HG03196 (cell line): ENCODE measurements at regions not wholly inside any gene's neighbourhood (a gene's known extent, or its start where the extent isn't known, plus 50 kb on each side); places are given as distances from the start of the nearest gene placed in this dataset.

Source experiments
- ATAC-seq: cut with Tn5 transposase; IDR thresholded peaks from one replicate; pipeline ENCODE4 v1.9.1; 2021; ENCODE audit not compliant: unreplicated experiment

GRCh38 chr2:21916934-21917522 is 793.3 kb downstream of the TDRD15 start:
- no peak for ATAC-seq

GRCh38 chr2:21920721-21921120 is 797.0 kb downstream of the TDRD15 start:
- ATAC-seq: no peak

- ATAC-seq: peak; percentile 65
These were observed 801.0 kb downstream of the TDRD15 start for GRCh38 chr2:21924640-21925285.

GRCh38 chr2:21928292-21928691 is 804.5 kb downstream of the TDRD15 start:
- ATAC-seq: no peak

- no peak for ATAC-seq
These were observed 806.5 kb downstream of the TDRD15 start for GRCh38 chr2:21930226-21930625.

GRCh38 chr2:21939967-21940366 is 816.2 kb downstream of the TDRD15 start:
- ATAC-seq: no peak

GRCh38 chr2:21944536-21944935 is 820.8 kb downstream of the TDRD15 start:
- no peak for ATAC-seq

- ATAC-seq: no peak
These were observed 821.9 kb downstream of the TDRD15 start for GRCh38 chr2:21945658-21946057.

- no peak for ATAC-seq
These were observed 823.3 kb downstream of the TDRD15 start for GRCh38 chr2:21947046-21947445.

GRCh38 chr2:21966139-21966538 is 842.4 kb downstream of the TDRD15 start:
- ATAC-seq: no peak

GRCh38 chr2:21970971-21971370 is 847.2 kb downstream of the TDRD15 start:
- ATAC-seq: no peak

GRCh38 chr2:21972586-21972985 is 848.8 kb downstream of the TDRD15 start:
- no peak for ATAC-seq

- ATAC-seq: no peak
These were observed 857.4 kb downstream of the TDRD15 start for GRCh38 chr2:21981127-21981526.

- ATAC-seq: no peak
These were observed 869.2 kb downstream of the TDRD15 start for GRCh38 chr2:21993002-21993401.

GRCh38 chr2:21996339-21996738 is 872.6 kb downstream of the TDRD15 start:
- no peak for ATAC-seq

GRCh38 chr2:21999522-21999921 is 875.8 kb downstream of the TDRD15 start:
- ATAC-seq: no peak

- no peak for ATAC-seq
These were observed 878.3 kb downstream of the TDRD15 start for GRCh38 chr2:22002066-22002465.

GRCh38 chr2:22003270-22003669 is 879.5 kb downstream of the TDRD15 start:
- no peak for ATAC-seq

- no peak for ATAC-seq
These were observed 887.3 kb downstream of the TDRD15 start for GRCh38 chr2:22011048-22011447.

- ATAC-seq: no peak
These were observed 896.4 kb downstream of the TDRD15 start for GRCh38 chr2:22020091-22020742.

- ATAC-seq: no peak
These were observed 903.7 kb downstream of the TDRD15 start for GRCh38 chr2:22027345-22028005.

- no peak for ATAC-seq
These were observed 911.6 kb downstream of the TDRD15 start for GRCh38 chr2:22035361-22035830.
